Kidney (tissue), 13 donors: ENCODE measurements at regions not wholly inside any gene's neighbourhood (a gene's known extent, or its start where the extent isn't known, plus 50 kb on each side); places are given as distances from the start of the nearest gene placed in this dataset.
A peak's percentile ranks its signal among the peaks of the same experiment; 100 is the strongest.

Experiments used
- DNase-seq, 5 donors: peaks; one replicate each; pipeline ENCODE4 v3.0.0-alpha.2; 2013 to 2020
- FAIRE-seq: peaks from 2 replicates; lab custom pipeline; 2012; peaks lifted over from hg19 to GRCh38; lab: Jason Lieb, UNC
- H3K27ac ChIP-seq, 2 donors: one replicate each; pipeline ENCODE4 v1.7.0; 2013; ENCODE audit warnings: low read depth in 2 of 2, low read length in 2 of 2, inconsistent platforms in 1 of 2
- H3K27me3 ChIP-seq: one replicate; pipeline ENCODE4 v1.7.1; 2013; ENCODE audit warnings: low read length, inconsistent platforms; ENCODE audit not compliant: control insufficient read depth, insufficient read depth
- H3K36me3 ChIP-seq, 3 donors: one replicate each; pipeline versions ENCODE4 v1.7.0 to v1.7.1; 2013; ENCODE audit warnings: low read length in 3 of 3, control low read depth in 1 of 3, inconsistent platforms in 1 of 3; ENCODE audit not compliant: insufficient read depth in 3 of 3, control insufficient read depth in 2 of 3
- H3K4me1 ChIP-seq, 3 donors: one replicate each; pipeline versions ENCODE4 v1.7.0 to v1.7.1; 2013; ENCODE audit warnings: low read length in 3 of 3, inconsistent platforms in 1 of 3, low read depth in 1 of 3; ENCODE audit not compliant: control insufficient read depth in 2 of 3, insufficient read depth in 2 of 3
- H3K4me3 ChIP-seq, 3 donors: one replicate each; pipeline versions ENCODE4 v1.7.0 to v1.8.1; 2013; ENCODE audit warnings: low read length in 3 of 3, control low read depth in 1 of 3, inconsistent platforms in 1 of 3
- H3K9ac ChIP-seq, 3 donors: one replicate each; pipeline versions ENCODE4 v1.7.0 to v1.7.1; 2013; ENCODE audit warnings: low read length in 3 of 3, control low read depth in 1 of 3, inconsistent platforms in 1 of 3
- H3K9me3 ChIP-seq, 3 donors: one replicate each; pipeline versions ENCODE4 v1.7.0 to v1.7.1; 2013; ENCODE audit warnings: low read length in 3 of 3, control low read depth in 1 of 3, inconsistent platforms in 1 of 3; ENCODE audit not compliant: control insufficient read depth in 2 of 3, insufficient read depth in 1 of 3
- CTCF ChIP-seq: IDR thresholded peaks from 3 replicates; pipeline ENCODE4 v1.5.1; 2012; ENCODE audit warnings: mild to moderate bottlenecking, moderate library complexity, borderline replicate concordance; ENCODE audit not compliant: insufficient read depth; ENCODE audit errors: extremely low read depth
- intact Hi-C: fragments of 100-400 bp; cut with DNase I; formaldehyde crosslinking; loops from one replicate; pipeline ENCODE4 v1.11.1; 2022
- donor health status: control.
- donor health status: control.
- donor health status: control.
- donor health status: control.
- donor health status: control.
- donor health status: DM: yes; HTN: yes; CAD: no.
- donor health status: Normal renal cell carcinoma (clear cell type).

- no peak for FAIRE-seq
- intact Hi-C loops: no loop called here
These were observed 247.4 kb downstream of the RHOU start for GRCh38 chr1:228982637-228983036.

GRCh38 chr1:228983231-228983660, 248.0 kb downstream of the RHOU start:
- FAIRE-seq (no peak), DNase-seq (no peak)
- no peak overlapping the region for H3K4me3 ChIP-seq
- no peaks in the 10 kb centered on the region for H3K9me3 ChIP-seq
- H3K27ac ChIP-seq: peak overlapping the region in 1 of 2 donors; percentile 28
- no peaks in the 10 kb centered on the region for H3K36me3 ChIP-seq
- H3K4me1 ChIP-seq: peaks cover 0 to 15% (median 4%) of the 10 kb centered on the region in 3 donors
- TF ChIP-seq CTCF: no peak
- H3K9ac ChIP-seq: no peak overlapping the region
- intact Hi-C loops: no loop called here
- H3K27me3 ChIP-seq: no peaks in the 10 kb centered on the region

More at GRCh38 chr1:228982637-228983036, 247.4 kb downstream of the RHOU start:
- DNase-seq: no peak
- H3K4me3 ChIP-seq: no peak overlapping the region
- no peaks in the 10 kb centered on the region for H3K9me3 ChIP-seq
- H3K36me3 ChIP-seq: no peaks in the 10 kb centered on the region
- H3K27ac ChIP-seq: no peak overlapping the region
- H3K27me3 ChIP-seq: no peaks in the 10 kb centered on the region
- H3K4me1 ChIP-seq: peaks cover 0 to 15% (median 4%) of the 10 kb centered on the region in 3 donors
- TF ChIP-seq CTCF: no peak
- H3K9ac ChIP-seq: no peak overlapping the region

GRCh38 chr1:228983661-228984060, 248.4 kb downstream of the RHOU start:
- Histone ChIP-seq H3K36me3 (no peaks in the 10 kb centered on the region), H3K4me3 (no peak overlapping the region), H3K27me3 (no peaks in the 10 kb centered on the region), H3K4me1 (peaks cover 0 to 11% (median 4%) of the 10 kb centered on the region in 3 donors), H3K9ac (no peak overlapping the region), H3K27ac (no peak overlapping the region), H3K9me3 (no peaks in the 10 kb centered on the region)
- intact Hi-C loops: no loop called here
- TF ChIP-seq CTCF: no peak
- no peak for DNase-seq
- FAIRE-seq: no peak

GRCh38 chr1:228984107-228984506, 248.8 kb downstream of the RHOU start:
- Histone ChIP-seq H3K4me3 (no peak overlapping the region), H3K4me1 (peaks cover 0 to 11% (median 0%) of the 10 kb centered on the region in 3 donors), H3K27me3 (no peaks in the 10 kb centered on the region), H3K27ac (no peak overlapping the region), H3K9me3 (no peaks in the 10 kb centered on the region), H3K9ac (no peak overlapping the region), H3K36me3 (no peaks in the 10 kb centered on the region)
- no peak for TF ChIP-seq CTCF
- intact Hi-C loops: no loop called here
- DNase-seq: no peak
- FAIRE-seq: no peak
